HepG2 (cell line): ENCODE measurements at regions not wholly inside any gene's neighbourhood (a gene's known extent, or its start where the extent isn't known, plus 50 kb on each side); places are given as distances from the start of the nearest gene placed in this dataset.

Experiments used
- PHF21A ChIP-seq: sonication (generic); formaldehyde crosslinking; IDR thresholded peaks from 2 replicates; pipeline ENCODE4 v1.5.0; 2020; ENCODE audit warnings: mild to moderate bottlenecking, missing genetic modification reagents
- ZNF354B ChIP-seq: sonication (generic); formaldehyde crosslinking; IDR thresholded peaks from 2 replicates; pipeline ENCODE4 v1.8.0; 2022; ENCODE audit warnings: mild to moderate bottlenecking, missing genetic modification reagents
- TF ChIP-seq, protein P1 (sequence below): sonication (generic); formaldehyde crosslinking; IDR thresholded peaks from 2 replicates; pipeline ENCODE4 v1.4.0; 2020; ENCODE audit warnings: missing genetic modification reagents

DNA sequence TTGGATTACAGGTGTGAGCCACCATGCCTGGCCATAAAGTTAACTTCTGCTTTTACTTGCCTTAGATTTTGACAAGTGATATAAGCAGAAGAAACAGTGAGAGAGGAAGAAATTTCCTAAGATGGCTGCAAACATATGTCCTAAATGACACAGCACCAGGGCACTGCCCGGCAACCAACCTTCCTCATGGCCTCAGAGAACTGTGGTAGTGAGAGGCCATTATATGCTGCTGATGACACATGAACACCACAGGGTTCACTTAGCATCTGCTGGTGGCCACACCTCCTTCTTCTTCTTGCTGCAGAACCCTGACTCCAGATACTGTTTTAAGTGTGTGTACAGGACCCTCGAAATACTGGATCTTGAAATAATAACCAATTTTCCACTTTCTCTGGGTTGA is 88.2 kb downstream of the KCTD12 start:
- TF ChIP-seq, protein P1, sequence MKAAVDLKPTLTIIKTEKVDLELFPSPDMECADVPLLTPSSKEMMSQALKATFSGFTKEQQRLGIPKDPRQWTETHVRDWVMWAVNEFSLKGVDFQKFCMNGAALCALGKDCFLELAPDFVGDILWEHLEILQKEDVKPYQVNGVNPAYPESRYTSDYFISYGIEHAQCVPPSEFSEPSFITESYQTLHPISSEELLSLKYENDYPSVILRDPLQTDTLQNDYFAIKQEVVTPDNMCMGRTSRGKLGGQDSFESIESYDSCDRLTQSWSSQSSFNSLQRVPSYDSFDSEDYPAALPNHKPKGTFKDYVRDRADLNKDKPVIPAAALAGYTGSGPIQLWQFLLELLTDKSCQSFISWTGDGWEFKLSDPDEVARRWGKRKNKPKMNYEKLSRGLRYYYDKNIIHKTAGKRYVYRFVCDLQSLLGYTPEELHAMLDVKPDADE = no peak
- TF ChIP-seq PHF21A (CRISPR knock-in tag) (no peak), ZNF354B (CRISPR knock-in tag) (no peak)
